ENCODE measurements at regions not wholly inside any gene's neighbourhood (a gene's known extent, or its start where the extent isn't known, plus 50 kb on each side); places are given as distances from the start of the nearest gene placed in this dataset.

DNA sequence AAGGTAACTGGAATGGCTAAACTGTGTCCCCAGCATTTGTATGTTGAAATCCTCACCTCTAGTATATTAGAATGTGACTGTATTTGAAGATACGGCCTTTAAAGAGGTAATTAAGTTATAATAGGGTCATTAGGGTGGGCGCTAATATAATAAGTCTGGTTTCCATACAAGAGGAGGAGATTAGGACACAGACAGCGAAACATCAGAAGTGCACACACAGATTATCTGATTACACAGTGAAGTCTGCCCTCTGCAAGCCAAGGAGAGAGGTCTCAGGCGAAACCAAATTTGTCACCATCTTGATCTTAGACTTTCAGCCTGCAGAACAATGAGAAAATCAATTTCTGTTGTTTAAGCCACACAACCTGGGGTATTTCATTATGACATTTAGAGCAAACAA is 2233.1 kb downstream of the MRPL39 start:
- no peak for DNase-seq
- ATAC-seq = no peak
- H3K27me3 ChIP-seq (ENCODE audit: control insufficient read depth, insufficient read depth, low read length) = no peaks in the 10 kb centered on the region
- peaks cover 8 to 12% of the 10 kb centered on the region in 2 donors for H3K9me3 Mint-ChIP-seq
- H3K36me3 Mint-ChIP-seq = no peaks in the 10 kb centered on the region
- no peaks in the 10 kb centered on the region for H3K4me1 ChIP-seq (ENCODE audit: control insufficient read depth, insufficient read depth, low read length)
- peaks cover 6% of the 10 kb centered on the region for H3K9me3 ChIP-seq (ENCODE audit: control insufficient read depth, insufficient read depth, low read length)
- no peak overlapping the region for H3K4me3 ChIP-seq (ENCODE audit: low read length)
- H3K27ac Mint-ChIP-seq = no peak overlapping the region
- H3K4me1 Mint-ChIP-seq = no peaks in the 10 kb centered on the region
- no peaks in the 10 kb centered on the region for H3K27me3 Mint-ChIP-seq (ENCODE audit: low read depth in 2 of 2)
- TF ChIP-seq, protein P1, sequence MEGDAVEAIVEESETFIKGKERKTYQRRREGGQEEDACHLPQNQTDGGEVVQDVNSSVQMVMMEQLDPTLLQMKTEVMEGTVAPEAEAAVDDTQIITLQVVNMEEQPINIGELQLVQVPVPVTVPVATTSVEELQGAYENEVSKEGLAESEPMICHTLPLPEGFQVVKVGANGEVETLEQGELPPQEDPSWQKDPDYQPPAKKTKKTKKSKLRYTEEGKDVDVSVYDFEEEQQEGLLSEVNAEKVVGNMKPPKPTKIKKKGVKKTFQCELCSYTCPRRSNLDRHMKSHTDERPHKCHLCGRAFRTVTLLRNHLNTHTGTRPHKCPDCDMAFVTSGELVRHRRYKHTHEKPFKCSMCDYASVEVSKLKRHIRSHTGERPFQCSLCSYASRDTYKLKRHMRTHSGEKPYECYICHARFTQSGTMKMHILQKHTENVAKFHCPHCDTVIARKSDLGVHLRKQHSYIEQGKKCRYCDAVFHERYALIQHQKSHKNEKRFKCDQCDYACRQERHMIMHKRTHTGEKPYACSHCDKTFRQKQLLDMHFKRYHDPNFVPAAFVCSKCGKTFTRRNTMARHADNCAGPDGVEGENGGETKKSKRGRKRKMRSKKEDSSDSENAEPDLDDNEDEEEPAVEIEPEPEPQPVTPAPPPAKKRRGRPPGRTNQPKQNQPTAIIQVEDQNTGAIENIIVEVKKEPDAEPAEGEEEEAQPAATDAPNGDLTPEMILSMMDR (IDR thresholded peaks at IDR 0.05) = no peak
- no peak overlapping the region for H3K27ac ChIP-seq (ENCODE audit: low read length)
- WGBS (ENCODE audit: insufficient coverage) = 78% methylated on average over 4 of the region's 4 CpGs
- no peaks in the 10 kb centered on the region for H3K36me3 ChIP-seq (ENCODE audit: control insufficient read depth, insufficient read depth, low read length)
- H3K4me3 Mint-ChIP-seq = no peak overlapping the region
- intact Hi-C loops (cut with micrococcal nuclease) = no loop called here

DNA sequence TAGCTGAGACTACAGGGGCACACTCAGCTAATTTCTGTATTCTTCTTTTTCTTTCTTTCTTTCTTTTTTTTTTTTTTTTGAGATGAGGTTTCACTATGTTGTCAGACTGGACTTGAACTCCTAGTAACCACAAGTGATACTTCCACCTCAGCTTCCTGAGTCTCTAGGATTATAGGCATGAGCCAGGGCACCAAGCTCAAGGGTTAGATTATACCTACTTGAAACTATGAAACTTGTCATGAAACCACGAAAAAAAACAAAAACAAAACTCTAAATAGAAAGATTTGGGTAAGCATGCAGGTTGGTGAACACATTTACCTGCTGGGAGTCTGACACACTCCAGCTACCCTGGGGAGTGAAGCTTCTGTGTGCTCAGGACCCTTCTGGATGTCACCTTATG is 2250.4 kb downstream of the MRPL39 start:
- ATAC-seq (no peak), DNase-seq (no peak)
- Histone ChIP-seq H3K27ac (ENCODE audit: low read length) (no peak overlapping the region), H3K36me3 (ENCODE audit: control insufficient read depth, insufficient read depth, low read length) (no peaks in the 10 kb centered on the region), H3K4me3 (ENCODE audit: low read length) (no peak overlapping the region), H3K27me3 (ENCODE audit: control insufficient read depth, insufficient read depth, low read length) (no peaks in the 10 kb centered on the region), H3K9me3 (ENCODE audit: control insufficient read depth, insufficient read depth, low read length) (peaks cover 5% of the 10 kb centered on the region), H3K4me1 (ENCODE audit: control insufficient read depth, insufficient read depth, low read length) (no peaks in the 10 kb centered on the region)
- Mint-ChIP-seq H3K9me3 (peaks cover 12% of the 10 kb centered on the region in 2 donors), H3K36me3 (peaks cover 9% of the 10 kb centered on the region), H3K27ac (no peak overlapping the region), H3K27me3 (ENCODE audit: low read depth in 2 of 2) (no peaks in the 10 kb centered on the region), H3K4me1 (no peaks in the 10 kb centered on the region), H3K4me3 (no peak overlapping the region)
- TF ChIP-seq, protein P1 (IDR thresholded peaks at IDR 0.05) = no peak
- 60% methylated on average over 1 of the region's 1 CpG for WGBS (ENCODE audit: insufficient coverage)
- intact Hi-C loops (cut with micrococcal nuclease) = no loop called here

DNA sequence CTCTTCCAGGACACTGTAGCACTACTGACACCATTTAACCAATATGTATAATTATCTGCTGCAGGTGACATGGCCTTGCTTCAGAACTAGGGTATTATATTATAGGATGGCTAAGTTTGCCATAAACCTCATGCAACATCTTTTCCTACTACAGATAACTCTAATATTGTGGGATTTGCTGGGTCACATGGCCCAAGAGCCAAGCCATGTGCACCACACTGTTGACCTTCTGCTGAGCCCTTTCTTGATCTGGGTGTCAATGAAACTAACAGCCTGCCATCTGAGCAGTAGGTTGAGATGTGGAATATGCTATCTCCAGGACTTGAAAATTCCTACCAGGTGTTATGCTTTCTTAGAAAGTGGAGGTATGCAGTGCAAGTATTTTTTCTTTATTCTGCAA is 2291.1 kb downstream of the MRPL39 start:
- H3K4me3 ChIP-seq (ENCODE audit: low read length) = no peak overlapping the region
- DNase-seq = no peak
- H3K9me3 ChIP-seq (ENCODE audit: control insufficient read depth, insufficient read depth, low read length) = peaks cover 7% of the 10 kb centered on the region
- Mint-ChIP-seq H3K27ac (no peak overlapping the region), H3K36me3 (peaks cover 12% of the 10 kb centered on the region), H3K9me3 (peaks cover 9% of the 10 kb centered on the region in 2 donors), H3K4me1 (no peaks in the 10 kb centered on the region), H3K4me3 (no peak overlapping the region), H3K27me3 (ENCODE audit: low read depth in 2 of 2) (no peaks in the 10 kb centered on the region)
- H3K27me3 ChIP-seq (ENCODE audit: control insufficient read depth, insufficient read depth, low read length) = no peaks in the 10 kb centered on the region
- intact Hi-C loops (cut with micrococcal nuclease) = no loop called here
- no peak for ATAC-seq
- H3K36me3 ChIP-seq (ENCODE audit: control insufficient read depth, insufficient read depth, low read length) = no peaks in the 10 kb centered on the region
- no peak overlapping the region for H3K27ac ChIP-seq (ENCODE audit: low read length)
- TF ChIP-seq, protein P1 (IDR thresholded peaks at IDR 0.05) = no peak
- no peaks in the 10 kb centered on the region for H3K4me1 ChIP-seq (ENCODE audit: control insufficient read depth, insufficient read depth, low read length)

DNA sequence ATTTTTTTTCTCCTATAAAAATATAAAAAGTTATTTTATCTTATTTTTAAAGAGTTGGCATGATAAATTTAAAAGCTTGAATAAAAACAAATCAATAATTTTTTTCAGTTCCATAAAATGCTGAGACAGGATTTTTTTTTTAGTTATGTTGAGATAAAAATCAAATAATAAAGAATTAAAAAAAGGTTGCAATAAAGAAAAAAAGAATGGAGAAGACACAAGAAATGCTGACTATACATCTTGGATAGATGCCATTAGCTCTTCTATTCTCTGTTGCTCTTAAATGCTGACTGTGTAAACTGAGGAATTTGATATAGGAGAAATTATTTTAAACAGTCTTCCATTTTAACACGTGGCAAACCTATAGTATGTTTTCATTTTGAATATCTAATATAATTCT is 2298.5 kb downstream of the MRPL39 start:
- H3K4me3 ChIP-seq (ENCODE audit: low read length) = no peak overlapping the region
- H3K27ac ChIP-seq (ENCODE audit: low read length) = no peak overlapping the region
- no peaks in the 10 kb centered on the region for H3K27me3 ChIP-seq (ENCODE audit: control insufficient read depth, insufficient read depth, low read length)
- no peaks in the 10 kb centered on the region for H3K9me3 ChIP-seq (ENCODE audit: control insufficient read depth, insufficient read depth, low read length)
- H3K4me1 Mint-ChIP-seq = no peaks in the 10 kb centered on the region
- H3K9me3 Mint-ChIP-seq = peaks cover 9 to 10% of the 10 kb centered on the region in 2 donors
- no peak overlapping the region for H3K4me3 Mint-ChIP-seq
- DNase-seq (no peak), ATAC-seq (no peak)
- no peaks in the 10 kb centered on the region for H3K36me3 ChIP-seq (ENCODE audit: control insufficient read depth, insufficient read depth, low read length)
- H3K36me3 Mint-ChIP-seq = peaks cover 12% of the 10 kb centered on the region
- intact Hi-C loops (cut with micrococcal nuclease) = no loop called here
- no CpG with 5 or more reads among the region's 1 CpG for WGBS (ENCODE audit: insufficient coverage)
- H3K27me3 Mint-ChIP-seq (ENCODE audit: low read depth in 2 of 2) = no peaks in the 10 kb centered on the region
- no peaks in the 10 kb centered on the region for H3K4me1 ChIP-seq (ENCODE audit: control insufficient read depth, insufficient read depth, low read length)
- TF ChIP-seq, protein P1 (IDR thresholded peaks at IDR 0.05) = no peak
- no peak overlapping the region for H3K27ac Mint-ChIP-seq

Data from natural killer cell (primary cell).